Kidney epithelial cell (primary cell): ENCODE measurements at regions not wholly inside any gene's neighbourhood (a gene's known extent, or its start where the extent isn't known, plus 50 kb on each side); places are given as distances from the start of the nearest gene placed in this dataset.
A peak's percentile ranks its signal among the peaks of the same experiment; 100 is the strongest.

Source experiments
- DNase-seq: peaks from one replicate; pipeline ENCODE4 v3.0.0-alpha.2; 2010; ENCODE audit warnings: low read depth
- H3K27me3 ChIP-seq: 2 replicates; pipeline ENCODE4 v1.6.0; 2011; ENCODE audit warnings: low read length; ENCODE audit not compliant: control insufficient read depth, insufficient read depth
- H3K36me3 ChIP-seq: 2 replicates; pipeline ENCODE4 v1.5.1; 2011; ENCODE audit warnings: low read length; ENCODE audit not compliant: control insufficient read depth, insufficient read depth
- H3K4me3 ChIP-seq: 2 replicates; pipeline ENCODE4 v1.5.1; 2011; ENCODE audit warnings: low read depth, mild to moderate bottlenecking, control low read depth, low read length
- CTCF ChIP-seq: IDR thresholded peaks from 2 replicates; pipeline ENCODE4 v1.5.1; 2011; ENCODE audit warnings: mild to moderate bottlenecking, moderate library complexity, low read length, control low read depth, inconsistent platforms; ENCODE audit not compliant: insufficient read depth, poor library complexity, severe bottlenecking

GRCh38 chr20:6942266-6942665 lies 174.8 kb downstream of the BMP2 start:
- TF ChIP-seq CTCF = no peak
- Histone ChIP-seq H3K4me3 (no peak overlapping the region), H3K27me3 (no peaks in the 10 kb centered on the region), H3K36me3 (no peaks in the 10 kb centered on the region)
- no peak for DNase-seq

- TF ChIP-seq CTCF = no peak
- Histone ChIP-seq H3K4me3 (no peak overlapping the region), H3K27me3 (no peaks in the 10 kb centered on the region), H3K36me3 (no peaks in the 10 kb centered on the region)
- DNase-seq = no peak
These were observed 176.8 kb downstream of the BMP2 start for GRCh38 chr20:6944292-6944691.

GRCh38 chr20:6953611-6954010 lies 186.1 kb downstream of the BMP2 start:
- Histone ChIP-seq H3K4me3 (no peak overlapping the region), H3K27me3 (no peaks in the 10 kb centered on the region), H3K36me3 (no peaks in the 10 kb centered on the region)
- no peak for DNase-seq
- no peak for TF ChIP-seq CTCF

- H3K4me3 ChIP-seq = no peak overlapping the region
- no peak for TF ChIP-seq CTCF
- DNase-seq = no peak
- no peaks in the 10 kb centered on the region for H3K27me3 ChIP-seq
- no peaks in the 10 kb centered on the region for H3K36me3 ChIP-seq
These were observed 186.7 kb downstream of the BMP2 start for GRCh38 chr20:6954219-6954618.

GRCh38 chr20:6956056-6956455 lies 188.6 kb downstream of the BMP2 start:
- Histone ChIP-seq H3K4me3 (no peak overlapping the region), H3K27me3 (no peaks in the 10 kb centered on the region), H3K36me3 (no peaks in the 10 kb centered on the region)
- TF ChIP-seq CTCF = no peak
- no peak for DNase-seq

- no peaks in the 10 kb centered on the region for H3K36me3 ChIP-seq
- TF ChIP-seq CTCF = no peak
- peak; percentile 63 for DNase-seq
- no peak overlapping the region for H3K4me3 ChIP-seq
- no peaks in the 10 kb centered on the region for H3K27me3 ChIP-seq
These were observed 189.1 kb downstream of the BMP2 start for GRCh38 chr20:6956574-6956973.
